ENCODE measurements at regions not wholly inside any gene's neighbourhood (a gene's known extent, or its start where the extent isn't known, plus 50 kb on each side); places are given as distances from the start of the nearest gene placed in this dataset.

GRCh38 chr5:75885849-75886596 is 168.8 kb upstream of the POC5 start:
- TF ChIP-seq, protein P1, sequence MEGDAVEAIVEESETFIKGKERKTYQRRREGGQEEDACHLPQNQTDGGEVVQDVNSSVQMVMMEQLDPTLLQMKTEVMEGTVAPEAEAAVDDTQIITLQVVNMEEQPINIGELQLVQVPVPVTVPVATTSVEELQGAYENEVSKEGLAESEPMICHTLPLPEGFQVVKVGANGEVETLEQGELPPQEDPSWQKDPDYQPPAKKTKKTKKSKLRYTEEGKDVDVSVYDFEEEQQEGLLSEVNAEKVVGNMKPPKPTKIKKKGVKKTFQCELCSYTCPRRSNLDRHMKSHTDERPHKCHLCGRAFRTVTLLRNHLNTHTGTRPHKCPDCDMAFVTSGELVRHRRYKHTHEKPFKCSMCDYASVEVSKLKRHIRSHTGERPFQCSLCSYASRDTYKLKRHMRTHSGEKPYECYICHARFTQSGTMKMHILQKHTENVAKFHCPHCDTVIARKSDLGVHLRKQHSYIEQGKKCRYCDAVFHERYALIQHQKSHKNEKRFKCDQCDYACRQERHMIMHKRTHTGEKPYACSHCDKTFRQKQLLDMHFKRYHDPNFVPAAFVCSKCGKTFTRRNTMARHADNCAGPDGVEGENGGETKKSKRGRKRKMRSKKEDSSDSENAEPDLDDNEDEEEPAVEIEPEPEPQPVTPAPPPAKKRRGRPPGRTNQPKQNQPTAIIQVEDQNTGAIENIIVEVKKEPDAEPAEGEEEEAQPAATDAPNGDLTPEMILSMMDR (IDR thresholded peaks at IDR 0.05): no peak
- no peak for TF ChIP-seq POLR2A (IDR thresholded peaks at IDR 0.05)
